ENCODE measurements at regions not wholly inside any gene's neighbourhood (a gene's known extent, or its start where the extent isn't known, plus 50 kb on each side); places are given as distances from the start of the nearest gene placed in this dataset.
A peak's percentile ranks its signal among the peaks of the same experiment; 100 is the strongest.

DNA sequence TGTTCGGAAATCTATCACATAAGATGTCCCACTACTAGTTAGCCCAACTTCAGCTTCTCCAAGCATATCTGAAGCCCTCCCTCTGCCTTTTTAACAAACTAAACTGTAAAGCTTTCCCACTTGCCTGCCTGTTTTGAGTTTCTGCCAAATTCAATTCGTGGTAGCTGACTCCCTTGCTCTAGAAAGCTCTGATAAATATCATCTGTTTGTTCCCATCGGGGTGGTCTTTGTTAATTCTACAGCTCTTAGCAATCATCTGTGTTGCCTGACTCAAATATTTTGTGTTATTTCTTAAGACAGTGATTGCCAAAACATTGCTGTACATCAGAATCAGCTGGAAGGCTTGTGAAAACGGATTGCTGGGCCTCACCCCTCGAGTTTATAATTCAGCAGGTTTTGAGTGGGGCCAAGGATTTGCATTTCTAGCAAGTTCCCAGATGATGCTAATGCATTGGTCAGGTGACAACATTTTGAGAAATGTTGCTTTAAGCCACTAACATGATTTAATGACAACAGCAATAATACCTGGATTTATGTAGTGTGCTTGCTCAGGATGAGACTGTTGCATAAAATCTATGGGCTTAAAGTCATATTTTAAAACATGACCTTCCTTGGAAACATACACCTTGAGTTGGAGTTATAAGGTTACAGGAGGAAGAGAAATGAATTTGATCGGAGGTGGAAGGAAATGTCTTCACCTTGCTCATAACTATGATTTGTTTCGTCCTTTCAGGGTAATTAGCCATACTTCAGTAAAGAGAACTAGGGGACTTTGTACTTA, 631.9 kb downstream of the PSAT1 start:
- no peak overlapping the region for H3K4me3 ChIP-seq (replicated peaks; ENCODE audit: low read depth, low read length)
- DNase-seq (ENCODE audit: low read depth): no peak
- TF ChIP-seq, protein P1, sequence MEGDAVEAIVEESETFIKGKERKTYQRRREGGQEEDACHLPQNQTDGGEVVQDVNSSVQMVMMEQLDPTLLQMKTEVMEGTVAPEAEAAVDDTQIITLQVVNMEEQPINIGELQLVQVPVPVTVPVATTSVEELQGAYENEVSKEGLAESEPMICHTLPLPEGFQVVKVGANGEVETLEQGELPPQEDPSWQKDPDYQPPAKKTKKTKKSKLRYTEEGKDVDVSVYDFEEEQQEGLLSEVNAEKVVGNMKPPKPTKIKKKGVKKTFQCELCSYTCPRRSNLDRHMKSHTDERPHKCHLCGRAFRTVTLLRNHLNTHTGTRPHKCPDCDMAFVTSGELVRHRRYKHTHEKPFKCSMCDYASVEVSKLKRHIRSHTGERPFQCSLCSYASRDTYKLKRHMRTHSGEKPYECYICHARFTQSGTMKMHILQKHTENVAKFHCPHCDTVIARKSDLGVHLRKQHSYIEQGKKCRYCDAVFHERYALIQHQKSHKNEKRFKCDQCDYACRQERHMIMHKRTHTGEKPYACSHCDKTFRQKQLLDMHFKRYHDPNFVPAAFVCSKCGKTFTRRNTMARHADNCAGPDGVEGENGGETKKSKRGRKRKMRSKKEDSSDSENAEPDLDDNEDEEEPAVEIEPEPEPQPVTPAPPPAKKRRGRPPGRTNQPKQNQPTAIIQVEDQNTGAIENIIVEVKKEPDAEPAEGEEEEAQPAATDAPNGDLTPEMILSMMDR (IDR thresholded peaks at IDR 0.05; ENCODE audit: low read length, missing control alignments): no peak

DNA sequence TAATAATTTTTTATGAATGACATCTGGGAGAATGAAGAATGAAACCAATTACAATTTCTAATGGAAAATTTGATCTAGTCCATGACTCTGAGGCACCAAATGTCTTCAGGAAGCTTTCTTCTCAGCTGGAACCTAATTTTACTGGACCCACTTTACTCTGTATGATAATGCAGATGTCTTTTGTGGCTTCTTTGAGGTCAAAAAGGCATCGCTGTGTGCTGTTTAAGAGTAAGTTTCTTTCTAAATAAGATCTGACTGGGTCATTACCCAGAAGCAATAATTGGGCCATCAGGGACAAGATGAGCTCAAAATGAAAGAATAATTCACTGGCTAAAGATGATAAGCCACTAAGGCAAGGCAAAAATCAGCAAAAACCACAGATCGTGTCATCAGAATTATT, 633.4 kb downstream of the PSAT1 start:
- DNase-seq (ENCODE audit: low read depth): no peak
- TF ChIP-seq, protein P1 (IDR thresholded peaks at IDR 0.05; ENCODE audit: low read length, missing control alignments): no peak
- no peak overlapping the region for H3K4me3 ChIP-seq (replicated peaks; ENCODE audit: low read depth, low read length)

DNA sequence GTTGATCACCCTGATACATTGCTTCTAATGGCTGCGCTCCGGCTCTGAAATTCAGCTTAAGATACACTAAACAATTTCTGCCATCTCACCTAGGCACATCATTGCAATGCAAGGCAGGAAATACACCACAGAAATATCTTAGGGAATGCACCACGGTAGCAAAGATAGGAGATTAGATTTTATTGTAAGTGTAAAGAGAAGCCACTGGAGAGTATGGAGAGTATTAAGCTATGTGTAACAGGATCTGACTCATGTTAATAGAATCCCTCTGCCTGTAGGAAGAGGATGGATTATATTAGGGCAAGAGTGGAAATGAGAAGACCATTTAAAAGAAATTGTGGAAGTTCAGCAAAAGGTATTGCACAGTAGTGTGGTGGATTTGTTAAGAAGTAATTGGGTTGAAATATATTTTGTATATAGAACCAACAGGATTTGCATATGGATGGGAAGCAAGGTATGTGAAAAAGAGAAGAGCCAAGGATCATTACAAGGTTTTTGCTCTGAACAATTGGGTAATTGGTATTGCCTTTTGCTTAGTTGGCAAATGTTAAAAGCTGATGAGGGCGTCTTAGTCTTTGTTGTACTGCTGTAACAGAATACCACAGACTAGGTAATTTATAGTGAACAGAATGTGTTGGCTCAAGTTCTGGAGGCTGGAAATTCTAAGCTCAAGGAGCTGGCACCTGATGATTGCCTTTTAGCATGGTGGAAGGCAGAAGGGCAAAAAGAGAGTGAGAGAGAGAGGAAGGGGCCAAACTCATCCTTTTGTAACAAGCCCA, 636.1 kb downstream of the PSAT1 start:
- TF ChIP-seq, protein P1 (IDR thresholded peaks at IDR 0.05; ENCODE audit: low read length, missing control alignments): no peak
- DNase-seq (ENCODE audit: low read depth): peak; percentile 72
- no peak overlapping the region for H3K4me3 ChIP-seq (replicated peaks; ENCODE audit: low read depth, low read length)

DNA sequence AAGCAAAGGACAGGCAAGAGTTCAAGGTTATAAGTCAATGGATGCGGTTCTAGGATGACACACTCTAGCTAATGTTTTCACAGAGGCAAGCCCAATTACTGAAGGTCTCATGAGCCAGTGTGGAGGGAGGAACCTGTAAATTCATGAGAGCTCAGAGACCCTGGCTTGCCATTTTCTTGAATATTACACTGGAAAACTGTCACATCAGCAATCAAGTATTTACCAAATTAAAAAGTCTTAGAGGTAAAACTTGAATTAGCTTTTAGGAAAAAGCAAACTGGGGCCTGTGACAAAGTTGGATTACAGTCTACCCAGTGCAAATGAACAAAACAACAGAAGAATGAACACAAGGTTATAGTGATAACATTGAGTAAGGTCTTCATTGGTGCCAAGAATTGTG, 636.9 kb upstream of the TLE4 start:
- TF ChIP-seq, protein P1 (IDR thresholded peaks at IDR 0.05; ENCODE audit: low read length, missing control alignments): no peak
- H3K4me3 ChIP-seq (replicated peaks; ENCODE audit: low read depth, low read length): no peak overlapping the region
- no peak for DNase-seq (ENCODE audit: low read depth)

DNA sequence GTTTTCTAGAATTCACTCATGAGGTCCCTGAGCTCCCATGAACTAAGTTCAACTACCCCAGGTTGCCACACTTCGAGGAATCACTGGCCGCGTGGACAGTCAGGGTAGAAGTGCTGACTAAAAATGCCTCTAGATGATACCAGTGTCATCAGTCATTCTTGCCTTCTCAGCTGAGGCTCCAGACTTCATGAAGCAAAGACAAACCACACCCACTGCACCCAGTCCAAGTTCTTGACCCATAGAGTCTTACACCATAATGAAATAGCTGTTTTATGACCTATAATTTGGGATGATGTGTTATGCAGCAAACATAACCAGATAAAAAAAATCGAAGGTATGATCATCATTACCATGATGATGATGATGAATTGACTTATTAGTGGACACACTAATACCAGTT, 632.9 kb upstream of the TLE4 start:
- no peak for DNase-seq (ENCODE audit: low read depth)
- TF ChIP-seq, protein P1 (IDR thresholded peaks at IDR 0.05; ENCODE audit: low read length, missing control alignments): no peak

DNA sequence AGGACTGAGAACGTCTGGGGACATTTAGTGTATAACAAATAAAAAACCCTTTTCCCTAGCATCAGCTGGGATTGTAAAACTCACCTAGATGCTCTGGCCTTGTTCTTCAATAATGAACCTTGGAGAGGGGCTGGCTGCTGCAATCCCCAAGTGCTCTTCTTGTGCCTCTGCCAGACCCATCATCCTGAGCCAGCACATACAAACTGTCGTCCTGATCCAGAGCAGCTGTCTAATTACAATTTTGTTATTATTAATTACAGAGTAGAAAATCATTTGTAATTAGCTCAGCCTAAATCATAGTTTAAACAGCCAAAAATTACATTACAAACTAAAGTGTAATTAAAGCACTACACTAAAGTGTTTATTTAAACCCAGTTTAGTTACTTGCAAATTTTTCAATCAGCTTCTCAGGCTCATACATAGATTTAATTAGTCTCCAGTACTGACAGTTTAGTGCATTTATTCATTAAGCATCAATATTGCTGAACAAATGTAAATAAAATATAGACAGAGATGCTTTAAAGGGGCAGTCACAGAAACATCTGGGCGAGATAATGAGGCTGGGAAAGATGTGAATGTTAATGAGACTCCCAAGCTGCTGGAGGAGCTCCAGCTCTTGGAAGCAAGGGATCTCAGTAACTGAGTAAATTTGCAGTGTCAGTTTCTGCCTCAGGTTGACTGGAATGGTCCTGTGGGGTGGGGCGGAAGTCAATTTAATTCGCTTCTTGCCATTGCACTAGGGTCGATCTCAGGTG, 632.3 kb upstream of the TLE4 start:
- TF ChIP-seq, protein P1 (IDR thresholded peaks at IDR 0.05; ENCODE audit: low read length, missing control alignments): no peak
- H3K4me3 ChIP-seq (replicated peaks; ENCODE audit: low read depth, low read length): no peak overlapping the region
- DNase-seq (ENCODE audit: low read depth): no peak

More for the DNA sequence above, 632.9 kb upstream of the TLE4 start:
- no peak overlapping the region for H3K4me3 ChIP-seq (replicated peaks; ENCODE audit: low read depth, low read length)

Measured in fibroblast of pulmonary artery (primary cell).